Breast epithelium (tissue), 4 donors: ENCODE measurements at regions not wholly inside any gene's neighbourhood (a gene's known extent, or its start where the extent isn't known, plus 50 kb on each side); places are given as distances from the start of the nearest gene placed in this dataset.
"Not testable (repeated sequence)": the region's sequence is repeated elsewhere in the genome, so short reads cannot be mapped to it uniquely, and the experiment has no call there.

Experiments
- DNase-seq, 2 donors: peaks; one replicate each; pipeline ENCODE4 v3.0.0-alpha.2; 2019; ENCODE audit warnings: low spot score in 2 of 2
- H3K27ac ChIP-seq, 2 donors: fragments of 200-600 bp; sonication (generic) in 1 of 2; one replicate each; pipeline ENCODE4 v1.5.1; 2016 to 2019; ENCODE audit warnings: mild to moderate bottlenecking in 1 of 2
- H3K27me3 ChIP-seq, 2 donors: fragments of 200-600 bp; sonication (generic) in 1 of 2; one replicate each; pipeline versions ENCODE4 v1.5.1 to v1.6.0; 2017 to 2019; ENCODE audit warnings: control low read depth in 1 of 2, mild to moderate bottlenecking in 1 of 2
- H3K36me3 ChIP-seq: fragments of 200-600 bp; one replicate; pipeline ENCODE4 v1.5.1; 2019
- H3K4me1 ChIP-seq, 2 donors: fragments of 200-600 bp; sonication (generic); one replicate each; pipeline ENCODE4 v1.5.1; 2016 to 2019; ENCODE audit warnings: control low read depth in 1 of 2
- H3K4me3 ChIP-seq, 3 donors: fragments of 200-600 bp; sonication (generic); 1 replicate in 2 of 3; 2 replicates in 1 of 3; pipeline ENCODE4 v1.5.1; 2016 to 2019; ENCODE audit warnings: mild to moderate bottlenecking in 3 of 3, moderate library complexity in 2 of 3
- H3K9me3 ChIP-seq, 2 donors: fragments of 200-600 bp; sonication (generic) in 1 of 2; one replicate each; pipeline ENCODE4 v1.5.1; 2016 to 2019; ENCODE audit warnings: control low read depth in 1 of 2
- CTCF ChIP-seq, 3 donors: fragments of 450-650 bp; IDR thresholded peaks; one replicate each; pipeline ENCODE4 v1.5.1; 2016 to 2017; ENCODE audit warnings: antibody characterized with exemption in 3 of 3, mild to moderate bottlenecking in 3 of 3, moderate library complexity in 3 of 3
- POLR2A ChIP-seq: fragments of 450-650 bp; IDR thresholded peaks from one replicate; pipeline ENCODE4 v1.6.1; 2016; ENCODE audit warnings: antibody characterized with exemption, mild to moderate bottlenecking, moderate library complexity
- POLR2AphosphoS5 ChIP-seq, 3 donors: sonication (generic); formaldehyde crosslinking; IDR thresholded peaks; one replicate each; pipeline ENCODE4 v1.6.1; 2017; ENCODE audit warnings: antibody characterized with exemption in 3 of 3
- intact Hi-C: fragments of 100-400 bp; cut with DNase I; formaldehyde crosslinking; loops from one replicate; pipeline ENCODE4 v1.15.1; 2023; ENCODE audit warnings: low total_unique reads

GRCh38 chr13:48583859-48584311 lies 51.0 kb upstream of the RCBTB2 start:
- H3K4me3 ChIP-seq, result no peak overlapping the region
- TF ChIP-seq CTCF (IDR thresholded peaks at IDR 0.05) (no peak), POLR2A (no peak), POLR2AphosphoS5 (IDR thresholded peaks at IDR 0.05) (no peak)
- H3K9me3 ChIP-seq, result no peaks in the 10 kb centered on the region
- intact Hi-C loops, result no loop called here
- H3K36me3 ChIP-seq, result no peaks in the 10 kb centered on the region
- no peak for DNase-seq
- H3K4me1 ChIP-seq, result peaks cover 6 to 10% of the 10 kb centered on the region in 2 donors
- H3K27me3 ChIP-seq, result no peaks in the 10 kb centered on the region
- H3K27ac ChIP-seq, result peak overlapping the region; percentile 77 to 89

GRCh38 chr13:48585456-48585840 lies 52.6 kb upstream of the RCBTB2 start:
- Histone ChIP-seq H3K4me3 (no peak overlapping the region), H3K27me3 (no peaks in the 10 kb centered on the region), H3K36me3 (no peaks in the 10 kb centered on the region), H3K9me3 (no peaks in the 10 kb centered on the region), H3K4me1 (peaks cover 6 to 10% of the 10 kb centered on the region in 2 donors), H3K27ac (peak overlapping the region; percentile 77 to 82)
- DNase-seq, result peak; percentile 65 to 90
- intact Hi-C loops, result no loop called here
- peak in 2 of 3 donors; percentile 22 to 67 for TF ChIP-seq POLR2AphosphoS5 (IDR thresholded peaks at IDR 0.05)
- no peak for TF ChIP-seq POLR2A
- no peak for TF ChIP-seq CTCF (IDR thresholded peaks at IDR 0.05)

GRCh38 chr13:48586591-48587103 lies 53.8 kb upstream of the RCBTB2 start:
- Histone ChIP-seq H3K4me1 (peaks cover 6 to 10% of the 10 kb centered on the region in 2 donors), H3K27me3 (no peaks in the 10 kb centered on the region), H3K36me3 (no peaks in the 10 kb centered on the region), H3K9me3 (no peaks in the 10 kb centered on the region), H3K27ac (peak overlapping the region; percentile 69 to 77), H3K4me3 (no peak overlapping the region)
- DNase-seq, result peak in 1 of 2 donors; percentile 59
- intact Hi-C loops, result no loop called here
- TF ChIP-seq CTCF (IDR thresholded peaks at IDR 0.05) (no peak), POLR2A (no peak), POLR2AphosphoS5 (IDR thresholded peaks at IDR 0.05) (no peak)

- no peak for TF ChIP-seq POLR2A
- TF ChIP-seq POLR2AphosphoS5 (IDR thresholded peaks at IDR 0.05), result no peak
- Histone ChIP-seq H3K4me1 (peaks cover 6 to 10% of the 10 kb centered on the region in 2 donors), H3K27ac (no peak overlapping the region), H3K36me3 (no peaks in the 10 kb centered on the region), H3K27me3 (no peaks in the 10 kb centered on the region), H3K9me3 (no peaks in the 10 kb centered on the region), H3K4me3 (no peak overlapping the region)
- intact Hi-C loops, result no loop called here
- DNase-seq, result no peak
These were observed 55.2 kb upstream of the RCBTB2 start for GRCh38 chr13:48588120-48588519.

- Histone ChIP-seq H3K4me1 (peaks cover 0 to 6% of the 10 kb centered on the region in 2 donors), H3K27me3 (no peaks in the 10 kb centered on the region), H3K36me3 (no peaks in the 10 kb centered on the region), H3K4me3 (no peak overlapping the region), H3K27ac (no peak overlapping the region), H3K9me3 (no peaks in the 10 kb centered on the region)
- no peak for DNase-seq
- intact Hi-C loops, result no loop called here
- TF ChIP-seq POLR2A (no peak), POLR2AphosphoS5 (IDR thresholded peaks at IDR 0.05) (no peak), CTCF (IDR thresholded peaks at IDR 0.05) (no peak)
These were observed 57.4 kb upstream of the RCBTB2 start for GRCh38 chr13:48590141-48590901.

- H3K4me1 ChIP-seq, H3K9me3 ChIP-seq, DNase-seq, H3K36me3 ChIP-seq, H3K4me3 ChIP-seq, H3K27me3 ChIP-seq, intact Hi-C loops, H3K27ac ChIP-seq: not testable (repeated sequence)
These were observed 58.4 kb upstream of the RCBTB2 start for GRCh38 chr13:48591124-48591872.
